PC-9 (cell line): ENCODE measurements at regions not wholly inside any gene's neighbourhood (a gene's known extent, or its start where the extent isn't known, plus 50 kb on each side); places are given as distances from the start of the nearest gene placed in this dataset.

Experiments used
- EZH2 ChIP-seq: fragments of 200-600 bp; sonication (generic); IDR thresholded peaks from 2 replicates; pipeline ENCODE4 v1.8.0; 2017; ENCODE audit warnings: antibody characterized with exemption, low read depth
- TF ChIP-seq, protein P1 (sequence below): fragments of 200-600 bp; sonication (generic); conservative IDR thresholded peaks from 2 replicates; pipeline ENCODE4 v1.6.1; 2017; ENCODE audit warnings: mixed run types, antibody characterized with exemption, mild to moderate bottlenecking, moderate library complexity

DNA sequence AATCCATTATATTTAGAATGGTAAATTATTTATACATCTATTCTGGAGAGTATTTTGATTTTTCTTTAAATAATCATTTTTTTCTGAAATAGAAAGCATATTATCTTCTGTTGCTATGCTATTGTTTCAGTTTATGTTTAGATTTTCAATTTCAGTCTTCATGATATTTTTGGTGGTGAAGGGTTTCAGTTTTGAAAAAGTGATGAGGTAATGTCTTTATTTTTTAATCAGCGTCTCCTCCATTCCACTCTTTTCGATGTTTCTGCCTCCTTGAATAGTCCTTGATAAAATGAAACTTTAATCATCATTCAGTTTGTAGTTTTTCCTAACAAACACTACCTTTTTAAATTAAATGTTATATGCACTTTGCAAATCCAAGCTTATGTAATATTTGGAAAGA, 428.6 kb downstream of the PTPRC start:
- TF ChIP-seq, protein P1, sequence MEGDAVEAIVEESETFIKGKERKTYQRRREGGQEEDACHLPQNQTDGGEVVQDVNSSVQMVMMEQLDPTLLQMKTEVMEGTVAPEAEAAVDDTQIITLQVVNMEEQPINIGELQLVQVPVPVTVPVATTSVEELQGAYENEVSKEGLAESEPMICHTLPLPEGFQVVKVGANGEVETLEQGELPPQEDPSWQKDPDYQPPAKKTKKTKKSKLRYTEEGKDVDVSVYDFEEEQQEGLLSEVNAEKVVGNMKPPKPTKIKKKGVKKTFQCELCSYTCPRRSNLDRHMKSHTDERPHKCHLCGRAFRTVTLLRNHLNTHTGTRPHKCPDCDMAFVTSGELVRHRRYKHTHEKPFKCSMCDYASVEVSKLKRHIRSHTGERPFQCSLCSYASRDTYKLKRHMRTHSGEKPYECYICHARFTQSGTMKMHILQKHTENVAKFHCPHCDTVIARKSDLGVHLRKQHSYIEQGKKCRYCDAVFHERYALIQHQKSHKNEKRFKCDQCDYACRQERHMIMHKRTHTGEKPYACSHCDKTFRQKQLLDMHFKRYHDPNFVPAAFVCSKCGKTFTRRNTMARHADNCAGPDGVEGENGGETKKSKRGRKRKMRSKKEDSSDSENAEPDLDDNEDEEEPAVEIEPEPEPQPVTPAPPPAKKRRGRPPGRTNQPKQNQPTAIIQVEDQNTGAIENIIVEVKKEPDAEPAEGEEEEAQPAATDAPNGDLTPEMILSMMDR, result no peak
- TF ChIP-seq EZH2, result no peak
